H7 (cell line): ENCODE measurements at regions not wholly inside any gene's neighbourhood (a gene's known extent, or its start where the extent isn't known, plus 50 kb on each side); places are given as distances from the start of the nearest gene placed in this dataset.

Experiments
- DNase-seq: peaks from one replicate; pipeline ENCODE4 v3.0.0; 2012
- H3K27me3 ChIP-seq: 2 replicates; pipeline ENCODE4 v1.6.0; 2011; ENCODE audit warnings: mild to moderate bottlenecking, low read length; ENCODE audit not compliant: control insufficient read depth, insufficient read depth
- H3K36me3 ChIP-seq: replicated peaks from 2 replicates; pipeline ENCODE4 v1.5.1; 2011; ENCODE audit warnings: low read length; ENCODE audit not compliant: control insufficient read depth, insufficient read depth
- H3K4me3 ChIP-seq: 2 replicates; pipeline ENCODE4 v1.5.1; 2011; ENCODE audit warnings: low read depth, mild to moderate bottlenecking, control low read depth, low read length, moderate library complexity; ENCODE audit not compliant: insufficient read depth

GRCh38 chr15:36278219-36278618, 301.2 kb upstream of the CDIN1 start:
- Histone ChIP-seq H3K27me3 (peaks cover 10% of the 10 kb centered on the region; the same call in 1 of the 2 replicates), H3K36me3 (no peaks in the 10 kb centered on the region), H3K4me3 (no peak overlapping the region)
- DNase-seq = no peak

GRCh38 chr15:36282821-36283220, 296.6 kb upstream of the CDIN1 start:
- H3K36me3 ChIP-seq = no peaks in the 10 kb centered on the region
- no peak overlapping the region for H3K4me3 ChIP-seq
- no peak for DNase-seq
- no peaks in the 10 kb centered on the region; the same call in 1 of the 2 replicates for H3K27me3 ChIP-seq

- no peak for DNase-seq
- Histone ChIP-seq H3K4me3 (no peak overlapping the region), H3K36me3 (no peaks in the 10 kb centered on the region), H3K27me3 (no peaks in the 10 kb centered on the region; the same call in 1 of the 2 replicates)
Observed at GRCh38 chr15:36284911-36285310, 294.5 kb upstream of the CDIN1 start.

- Histone ChIP-seq H3K27me3 (peaks cover 4% of the 10 kb centered on the region; the same call in 1 of the 2 replicates), H3K36me3 (no peaks in the 10 kb centered on the region)
- DNase-seq = no peak
Observed at GRCh38 chr15:36291501-36291900, 287.9 kb upstream of the CDIN1 start.

GRCh38 chr15:36294359-36294758, 285.1 kb upstream of the CDIN1 start:
- DNase-seq = no peak
- H3K36me3 ChIP-seq = no peaks in the 10 kb centered on the region
- no peak overlapping the region for H3K4me3 ChIP-seq
- peaks cover 4% of the 10 kb centered on the region; the same call in 1 of the 2 replicates for H3K27me3 ChIP-seq

More at GRCh38 chr15:36291501-36291900, 287.9 kb upstream of the CDIN1 start:
- H3K4me3 ChIP-seq = no peak overlapping the region

GRCh38 chr15:36301947-36302346, 277.5 kb upstream of the CDIN1 start:
- no peak for DNase-seq
- Histone ChIP-seq H3K36me3 (no peaks in the 10 kb centered on the region), H3K27me3 (no peaks in the 10 kb centered on the region; the same call in 1 of the 2 replicates), H3K4me3 (no peak overlapping the region)

- no peak for DNase-seq
- H3K27me3 ChIP-seq = no peaks in the 10 kb centered on the region
- H3K4me3 ChIP-seq = no peak overlapping the region
Observed at GRCh38 chr15:36313021-36313420, 266.4 kb upstream of the CDIN1 start.

GRCh38 chr15:36313736-36314280, 265.6 kb upstream of the CDIN1 start:
- no peak for DNase-seq
- H3K27me3 ChIP-seq = no peaks in the 10 kb centered on the region
- no peak overlapping the region for H3K4me3 ChIP-seq
- H3K36me3 ChIP-seq = no peaks in the 10 kb centered on the region

More at GRCh38 chr15:36313021-36313420, 266.4 kb upstream of the CDIN1 start:
- no peaks in the 10 kb centered on the region for H3K36me3 ChIP-seq

- Histone ChIP-seq H3K4me3 (no peak overlapping the region), H3K27me3 (no peaks in the 10 kb centered on the region), H3K36me3 (no peaks in the 10 kb centered on the region)
- DNase-seq = no peak
Observed at GRCh38 chr15:36315649-36316048, 263.8 kb upstream of the CDIN1 start.

- H3K27me3 ChIP-seq = no peaks in the 10 kb centered on the region
Observed at GRCh38 chr15:36323615-36324014, 255.8 kb upstream of the CDIN1 start.

GRCh38 chr15:36325206-36325605, 254.2 kb upstream of the CDIN1 start:
- Histone ChIP-seq H3K4me3 (no peak overlapping the region), H3K36me3 (no peaks in the 10 kb centered on the region), H3K27me3 (no peaks in the 10 kb centered on the region)
- no peak for DNase-seq

More at GRCh38 chr15:36323615-36324014, 255.8 kb upstream of the CDIN1 start:
- no peak overlapping the region for H3K4me3 ChIP-seq
- no peaks in the 10 kb centered on the region for H3K36me3 ChIP-seq
- no peak for DNase-seq

- no peak for DNase-seq
- Histone ChIP-seq H3K4me3 (no peak overlapping the region), H3K36me3 (no peaks in the 10 kb centered on the region), H3K27me3 (no peaks in the 10 kb centered on the region)
Observed at GRCh38 chr15:36329592-36329991, 249.8 kb upstream of the CDIN1 start.

GRCh38 chr15:36330598-36330997, 248.8 kb upstream of the CDIN1 start:
- H3K27me3 ChIP-seq = no peaks in the 10 kb centered on the region
- no peaks in the 10 kb centered on the region for H3K36me3 ChIP-seq
- H3K4me3 ChIP-seq = no peak overlapping the region
- DNase-seq = no peak

- DNase-seq = no peak
- Histone ChIP-seq H3K27me3 (no peaks in the 10 kb centered on the region), H3K4me3 (no peak overlapping the region), H3K36me3 (no peaks in the 10 kb centered on the region)
Observed at GRCh38 chr15:36331531-36332275, 247.7 kb upstream of the CDIN1 start.

GRCh38 chr15:36332301-36332700, 247.1 kb upstream of the CDIN1 start:
- Histone ChIP-seq H3K36me3 (no peaks in the 10 kb centered on the region), H3K4me3 (no peak overlapping the region), H3K27me3 (no peaks in the 10 kb centered on the region)
- no peak for DNase-seq
